HEK293T (cell line): ENCODE measurements at regions not wholly inside any gene's neighbourhood (a gene's known extent, or its start where the extent isn't known, plus 50 kb on each side); places are given as distances from the start of the nearest gene placed in this dataset.

Experiments used
- ARNT ChIP-seq: fragments of 450-650 bp; IDR thresholded peaks from 2 replicates; pipeline ENCODE4 v1.6.1; 2017; ENCODE audit warnings: mild to moderate bottlenecking
- BHLHE40 ChIP-seq: fragments of 450-650 bp; IDR thresholded peaks from 2 replicates; pipeline ENCODE4 v1.6.1; 2016; ENCODE audit warnings: mild to moderate bottlenecking, moderate library complexity, borderline replicate concordance
- LEF1 ChIP-seq: fragments of 450-650 bp; IDR thresholded peaks from 2 replicates; pipeline ENCODE4 v1.6.1; 2017; ENCODE audit warnings: mild to moderate bottlenecking, borderline replicate concordance

- TF ChIP-seq LEF1 (no peak), BHLHE40 (no peak), ARNT (no peak)
Observed at GRCh38 chr22:49683032-49683431, 144.6 kb downstream of the BRD1 start.
